Uterus (tissue), 3 donors: ENCODE measurements at regions not wholly inside any gene's neighbourhood (a gene's known extent, or its start where the extent isn't known, plus 50 kb on each side); places are given as distances from the start of the nearest gene placed in this dataset.

Source experiments
- DNase-seq, 2 donors: peaks; one replicate each; pipeline ENCODE4 v3.0.0-alpha.2; 2019 to 2020
- H3K27ac ChIP-seq, 2 donors: fragments of 200-600 bp; sonication (generic); 1 replicate in 1 of 2; 2 replicates in 1 of 2; pipeline ENCODE4 v1.5.1; 2016 to 2018
- H3K27me3 ChIP-seq, 2 donors: fragments of 200-600 bp; sonication (generic); one replicate each; pipeline ENCODE4 v1.5.1; 2018 to 2019; ENCODE audit warnings: control low read depth in 1 of 2
- H3K36me3 ChIP-seq, 2 donors: fragments of 200-600 bp; sonication (generic); one replicate each; pipeline ENCODE4 v1.5.1; 2019; ENCODE audit warnings: control low read depth in 1 of 2
- H3K4me1 ChIP-seq, 2 donors: fragments of 200-600 bp; sonication (generic); one replicate each; pipeline ENCODE4 v1.5.1; 2018 to 2019; ENCODE audit warnings: control low read depth in 1 of 2
- H3K4me3 ChIP-seq, 2 donors: fragments of 200-600 bp; sonication (generic); 1 replicate in 1 of 2; 2 replicates in 1 of 2; pipeline ENCODE4 v1.5.1; 2018 to 2019; ENCODE audit warnings: mild to moderate bottlenecking in 1 of 2
- H3K9me3 ChIP-seq, 2 donors: fragments of 200-600 bp; sonication (generic); one replicate each; pipeline ENCODE4 v1.5.1; 2019; ENCODE audit warnings: control low read depth in 1 of 2
- CTCF ChIP-seq, 4 experiments: fragments of 200-600 bp in 2 of 4; fragments of 450-650 bp in 2 of 4; sonication (generic) in 2 of 4; IDR thresholded peaks; one replicate each; pipeline ENCODE4 v1.5.1; 2016 to 2019; ENCODE audit warnings: antibody characterized with exemption in 4 of 4, mild to moderate bottlenecking in 2 of 4, moderate library complexity in 1 of 4
- POLR2A ChIP-seq, 2 donors: fragments of 450-650 bp; IDR thresholded peaks; one replicate each; pipeline ENCODE4 v1.6.1; 2016; ENCODE audit warnings: antibody characterized with exemption in 2 of 2, mild to moderate bottlenecking in 1 of 2, moderate library complexity in 1 of 2
- intact Hi-C: fragments of 100-400 bp; cut with DNase I; formaldehyde crosslinking; loops from one replicate; pipeline ENCODE4 v1.15.1; 2023; ENCODE audit warnings: low total_unique reads
- donor health status: DM: yes; HTN: yes; CAD: no.

GRCh38 chr2:234296991-234297390 is 199.9 kb downstream of the ARL4C start:
- H3K36me3 ChIP-seq: no peaks in the 10 kb centered on the region
- H3K27me3 ChIP-seq: no peaks in the 10 kb centered on the region
- no peaks in the 10 kb centered on the region for H3K9me3 ChIP-seq
- no peak for TF ChIP-seq CTCF (IDR thresholded peaks at IDR 0.05)
- no peak for TF ChIP-seq POLR2A (IDR thresholded peaks at IDR 0.05)
- H3K4me3 ChIP-seq: no peak overlapping the region
- no peak for DNase-seq
- H3K27ac ChIP-seq: no peak overlapping the region
- intact Hi-C loops: no loop called here
- H3K4me1 ChIP-seq: no peaks in the 10 kb centered on the region

DNA sequence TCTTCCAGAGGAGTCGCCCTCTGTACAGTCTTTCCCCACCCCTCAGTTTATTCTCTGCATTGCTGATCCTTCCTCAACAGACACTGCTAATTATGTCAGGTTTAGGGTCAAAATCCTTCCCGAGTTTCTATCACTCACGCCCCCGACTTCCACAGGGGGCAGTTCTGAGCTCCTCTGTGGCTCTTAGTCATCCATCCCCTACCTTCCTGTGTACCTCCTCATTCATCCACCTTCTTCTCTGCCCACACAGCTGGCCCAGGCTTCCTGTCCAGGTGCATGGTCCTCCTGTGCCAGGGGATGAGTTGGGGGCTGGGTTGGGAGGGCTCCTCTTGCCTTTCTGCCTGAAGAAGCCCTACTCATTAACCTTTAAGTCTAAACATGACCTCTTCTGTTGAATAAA is 202.9 kb downstream of the ARL4C start:
- intact Hi-C loops: no loop called here
- Histone ChIP-seq H3K4me1 (no peaks in the 10 kb centered on the region), H3K27me3 (no peaks in the 10 kb centered on the region), H3K4me3 (no peak overlapping the region), H3K36me3 (no peaks in the 10 kb centered on the region), H3K27ac (no peak overlapping the region), H3K9me3 (no peaks in the 10 kb centered on the region)
- TF ChIP-seq POLR2A (IDR thresholded peaks at IDR 0.05) (no peak), CTCF (IDR thresholded peaks at IDR 0.05) (no peak)
- DNase-seq: no peak

DNA sequence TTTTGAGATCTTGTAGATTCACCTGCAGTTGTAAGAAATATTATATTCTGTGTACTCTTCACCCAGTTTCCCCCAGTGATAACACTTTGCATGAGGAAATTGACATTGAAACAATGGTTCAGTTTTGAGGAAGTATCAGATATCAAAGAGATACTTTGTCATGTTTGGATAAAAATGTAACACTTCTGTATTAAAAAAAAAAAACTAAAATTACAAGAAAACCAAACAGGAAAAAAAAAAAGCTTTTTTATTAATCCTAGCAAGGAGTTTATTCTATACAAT is 204.0 kb downstream of the ARL4C start:
- intact Hi-C loops: no loop called here
- H3K36me3 ChIP-seq: no peaks in the 10 kb centered on the region
- no peak overlapping the region for H3K4me3 ChIP-seq
- H3K9me3 ChIP-seq: no peaks in the 10 kb centered on the region
- no peaks in the 10 kb centered on the region for H3K4me1 ChIP-seq
- TF ChIP-seq CTCF (IDR thresholded peaks at IDR 0.05): no peak
- no peak for TF ChIP-seq POLR2A (IDR thresholded peaks at IDR 0.05)
- H3K27ac ChIP-seq: no peak overlapping the region
- no peak for DNase-seq
- no peaks in the 10 kb centered on the region for H3K27me3 ChIP-seq

DNA sequence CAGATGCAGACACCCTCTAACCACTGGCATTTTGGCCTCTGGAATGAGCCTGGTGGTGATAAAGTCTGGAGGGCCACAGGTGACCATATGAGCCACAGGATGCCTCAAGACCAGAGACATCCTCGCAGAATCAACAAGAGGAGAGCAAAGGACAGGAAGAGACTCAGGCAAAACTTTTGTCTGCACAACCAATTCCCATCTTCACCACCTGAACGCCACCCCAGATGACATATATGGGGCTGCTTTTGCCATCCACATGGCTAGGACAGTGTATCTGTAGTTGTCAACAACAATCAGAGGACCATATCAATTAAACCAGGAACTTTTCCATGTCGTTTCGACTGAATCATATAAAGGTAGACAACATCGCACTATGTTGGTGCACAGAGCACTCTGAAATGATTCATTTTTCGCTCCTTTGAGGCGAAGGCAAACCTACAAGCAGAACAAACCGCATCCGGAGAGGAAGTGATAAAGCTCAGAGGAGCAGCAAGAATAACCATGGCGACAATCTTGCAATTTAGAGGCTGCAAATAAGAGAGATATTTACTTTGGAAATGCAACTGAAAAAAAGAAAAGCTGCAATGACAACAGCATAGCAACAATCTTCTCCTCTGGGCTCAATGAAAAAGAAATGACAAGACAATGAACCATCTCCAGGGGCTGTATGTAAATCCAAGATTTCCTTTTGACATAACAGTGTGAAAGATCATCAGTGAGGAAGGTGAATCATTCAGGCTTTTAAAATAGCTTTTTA is 204.5 kb downstream of the ARL4C start:
- no peak for DNase-seq
- H3K4me1 ChIP-seq: no peaks in the 10 kb centered on the region
- no peaks in the 10 kb centered on the region for H3K36me3 ChIP-seq
- TF ChIP-seq CTCF (IDR thresholded peaks at IDR 0.05) (no peak), POLR2A (IDR thresholded peaks at IDR 0.05) (no peak)
- H3K27me3 ChIP-seq: no peaks in the 10 kb centered on the region
- H3K27ac ChIP-seq: no peak overlapping the region
- H3K4me3 ChIP-seq: no peak overlapping the region
- intact Hi-C loops: no loop called here
- H3K9me3 ChIP-seq: no peaks in the 10 kb centered on the region

DNA sequence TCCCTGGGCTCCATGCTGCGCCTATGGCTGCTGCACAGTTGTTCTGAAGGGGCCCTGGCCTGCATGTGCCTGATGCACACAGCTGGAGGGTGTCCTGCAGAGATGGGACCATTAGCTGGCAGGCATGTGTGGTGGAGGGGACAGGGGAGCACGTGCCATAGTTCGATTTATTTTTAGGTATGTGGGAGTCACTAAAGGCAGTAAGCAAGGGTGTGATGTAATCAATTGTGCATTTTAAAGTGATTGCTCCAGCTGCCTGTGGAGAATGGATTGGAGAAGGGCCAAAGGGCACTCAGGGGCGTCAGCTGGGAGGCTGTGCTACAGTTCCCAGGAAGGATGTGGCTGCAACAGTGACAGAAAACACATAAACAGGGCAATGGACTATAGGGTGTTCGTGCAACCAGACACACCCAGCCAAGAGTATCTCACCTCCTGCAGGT is 205.1 kb downstream of the ARL4C start:
- TF ChIP-seq CTCF (IDR thresholded peaks at IDR 0.05): no peak
- Histone ChIP-seq H3K36me3 (no peaks in the 10 kb centered on the region), H3K4me3 (no peak overlapping the region), H3K9me3 (no peaks in the 10 kb centered on the region), H3K27ac (no peak overlapping the region), H3K4me1 (no peaks in the 10 kb centered on the region), H3K27me3 (no peaks in the 10 kb centered on the region)
- intact Hi-C loops: no loop called here
- no peak for DNase-seq
